Uterus (tissue), 3 donors: ENCODE measurements at regions not wholly inside any gene's neighbourhood (a gene's known extent, or its start where the extent isn't known, plus 50 kb on each side); places are given as distances from the start of the nearest gene placed in this dataset.
"Not testable (repeated sequence)": the region's sequence is repeated elsewhere in the genome, so short reads cannot be mapped to it uniquely, and the experiment has no call there.

Source experiments
- DNase-seq, 2 donors: peaks; one replicate each; pipeline ENCODE4 v3.0.0-alpha.2; 2019 to 2020
- H3K27ac ChIP-seq, 2 donors: fragments of 200-600 bp; sonication (generic); 1 replicate in 1 of 2; 2 replicates in 1 of 2; pipeline ENCODE4 v1.5.1; 2016 to 2018
- H3K27me3 ChIP-seq, 2 donors: fragments of 200-600 bp; sonication (generic); one replicate each; pipeline ENCODE4 v1.5.1; 2018 to 2019; ENCODE audit warnings: control low read depth in 1 of 2
- H3K36me3 ChIP-seq, 2 donors: fragments of 200-600 bp; sonication (generic); one replicate each; pipeline ENCODE4 v1.5.1; 2019; ENCODE audit warnings: control low read depth in 1 of 2
- H3K4me1 ChIP-seq, 2 donors: fragments of 200-600 bp; sonication (generic); one replicate each; pipeline ENCODE4 v1.5.1; 2018 to 2019; ENCODE audit warnings: control low read depth in 1 of 2
- H3K4me3 ChIP-seq, 2 donors: fragments of 200-600 bp; sonication (generic); 1 replicate in 1 of 2; 2 replicates in 1 of 2; pipeline ENCODE4 v1.5.1; 2018 to 2019; ENCODE audit warnings: mild to moderate bottlenecking in 1 of 2
- H3K9me3 ChIP-seq, 2 donors: fragments of 200-600 bp; sonication (generic); one replicate each; pipeline ENCODE4 v1.5.1; 2019; ENCODE audit warnings: control low read depth in 1 of 2
- POLR2A ChIP-seq, 2 donors: fragments of 450-650 bp; IDR thresholded peaks; one replicate each; pipeline ENCODE4 v1.6.1; 2016; ENCODE audit warnings: antibody characterized with exemption in 2 of 2, mild to moderate bottlenecking in 1 of 2, moderate library complexity in 1 of 2
- intact Hi-C: fragments of 100-400 bp; cut with DNase I; formaldehyde crosslinking; loops from one replicate; pipeline ENCODE4 v1.15.1; 2023; ENCODE audit warnings: low total_unique reads
- TF ChIP-seq, protein P1 (sequence below), 4 experiments: fragments of 200-600 bp in 2 of 4; fragments of 450-650 bp in 2 of 4; sonication (generic) in 2 of 4; IDR thresholded peaks; one replicate each; pipeline ENCODE4 v1.5.1; 2016 to 2019; ENCODE audit warnings: antibody characterized with exemption in 4 of 4, mild to moderate bottlenecking in 2 of 4, moderate library complexity in 1 of 4
- donor health status: DM: yes; HTN: yes; CAD: no.

DNA sequence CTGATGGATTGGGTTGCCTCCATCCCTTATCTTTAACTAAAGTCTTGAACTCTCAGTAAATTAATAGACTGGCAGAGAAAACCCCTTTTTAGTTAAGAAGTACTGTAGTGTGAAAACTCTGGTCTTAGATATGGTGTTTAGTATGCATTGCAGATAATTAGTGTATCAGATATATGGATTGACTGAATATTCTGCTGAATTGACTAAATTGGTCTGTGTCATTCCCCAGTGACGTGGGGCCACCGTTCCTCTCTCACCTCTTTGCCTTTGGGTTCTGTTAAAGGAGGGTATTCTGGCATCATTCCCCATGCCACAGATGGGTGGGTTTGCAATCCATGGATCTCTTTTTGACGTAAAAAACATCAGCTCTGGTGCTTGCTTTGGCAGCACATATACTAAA, 67.1 kb upstream of the XPO1 start:
- Histone ChIP-seq H3K36me3 (no peaks in the 10 kb centered on the region), H3K9me3 (no peaks in the 10 kb centered on the region), H3K27me3 (no peaks in the 10 kb centered on the region), H3K27ac (no peak overlapping the region), H3K4me1 (no peaks in the 10 kb centered on the region), H3K4me3 (no peak overlapping the region)
- intact Hi-C loops = no loop called here
- TF ChIP-seq, protein P1, sequence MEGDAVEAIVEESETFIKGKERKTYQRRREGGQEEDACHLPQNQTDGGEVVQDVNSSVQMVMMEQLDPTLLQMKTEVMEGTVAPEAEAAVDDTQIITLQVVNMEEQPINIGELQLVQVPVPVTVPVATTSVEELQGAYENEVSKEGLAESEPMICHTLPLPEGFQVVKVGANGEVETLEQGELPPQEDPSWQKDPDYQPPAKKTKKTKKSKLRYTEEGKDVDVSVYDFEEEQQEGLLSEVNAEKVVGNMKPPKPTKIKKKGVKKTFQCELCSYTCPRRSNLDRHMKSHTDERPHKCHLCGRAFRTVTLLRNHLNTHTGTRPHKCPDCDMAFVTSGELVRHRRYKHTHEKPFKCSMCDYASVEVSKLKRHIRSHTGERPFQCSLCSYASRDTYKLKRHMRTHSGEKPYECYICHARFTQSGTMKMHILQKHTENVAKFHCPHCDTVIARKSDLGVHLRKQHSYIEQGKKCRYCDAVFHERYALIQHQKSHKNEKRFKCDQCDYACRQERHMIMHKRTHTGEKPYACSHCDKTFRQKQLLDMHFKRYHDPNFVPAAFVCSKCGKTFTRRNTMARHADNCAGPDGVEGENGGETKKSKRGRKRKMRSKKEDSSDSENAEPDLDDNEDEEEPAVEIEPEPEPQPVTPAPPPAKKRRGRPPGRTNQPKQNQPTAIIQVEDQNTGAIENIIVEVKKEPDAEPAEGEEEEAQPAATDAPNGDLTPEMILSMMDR (IDR thresholded peaks at IDR 0.05) = no peak
- no peak for TF ChIP-seq POLR2A (IDR thresholded peaks at IDR 0.05)
- no peak for DNase-seq

GRCh38 chr2:61604433-61604832, 66.3 kb upstream of the XPO1 start:
- H3K36me3 ChIP-seq = no peaks in the 10 kb centered on the region
- no peak for DNase-seq
- intact Hi-C loops = no loop called here
- H3K27ac ChIP-seq = no peak overlapping the region
- no peaks in the 10 kb centered on the region for H3K4me1 ChIP-seq
- no peaks in the 10 kb centered on the region for H3K9me3 ChIP-seq
- TF ChIP-seq, protein P1 (IDR thresholded peaks at IDR 0.05) = no peak
- TF ChIP-seq POLR2A (IDR thresholded peaks at IDR 0.05) = no peak
- H3K27me3 ChIP-seq = no peaks in the 10 kb centered on the region
- H3K4me3 ChIP-seq = no peak overlapping the region

GRCh38 chr2:61598515-61599156, 60.5 kb upstream of the XPO1 start:
- DNase-seq, intact Hi-C loops, H3K27me3 ChIP-seq: not testable (repeated sequence)

GRCh38 chr2:61597300-61598289, 59.4 kb upstream of the XPO1 start:
- no peak overlapping the region for H3K27ac ChIP-seq
- no peaks in the 10 kb centered on the region for H3K36me3 ChIP-seq
- no peak overlapping the region for H3K4me3 ChIP-seq
- intact Hi-C loops = no loop called here
- TF ChIP-seq POLR2A (IDR thresholded peaks at IDR 0.05) = no peak
- TF ChIP-seq, protein P1 (IDR thresholded peaks at IDR 0.05) = no peak
- no peaks in the 10 kb centered on the region for H3K9me3 ChIP-seq
- DNase-seq = no peak
- no peaks in the 10 kb centered on the region for H3K27me3 ChIP-seq
- H3K4me1 ChIP-seq = no peaks in the 10 kb centered on the region

More at GRCh38 chr2:61598515-61599156, 60.5 kb upstream of the XPO1 start:
- H3K36me3 ChIP-seq, H3K4me3 ChIP-seq, H3K27ac ChIP-seq, H3K9me3 ChIP-seq, H3K4me1 ChIP-seq: not testable (repeated sequence)

DNA sequence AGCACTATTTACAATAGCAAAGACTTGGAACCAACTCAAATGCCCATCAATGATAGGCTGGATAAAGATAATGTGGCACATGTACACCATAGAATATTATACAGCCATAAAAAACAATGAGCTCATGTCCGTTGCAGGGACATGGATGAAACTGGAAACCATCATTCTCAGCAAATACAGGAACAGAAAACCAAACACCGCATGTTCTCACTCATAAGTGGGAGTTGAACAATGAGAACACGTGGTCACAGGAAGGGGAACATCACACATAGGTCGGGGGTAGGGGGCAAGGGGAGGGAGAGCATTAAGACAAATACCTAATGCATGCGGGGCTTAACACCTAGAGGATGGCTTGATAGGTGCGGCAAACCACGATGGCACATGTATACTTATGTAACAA, 56.0 kb upstream of the XPO1 start:
- DNase-seq, intact Hi-C loops, H3K27me3 ChIP-seq: not testable (repeated sequence)

GRCh38 chr2:61593648-61594047, 55.5 kb upstream of the XPO1 start:
- H3K4me1 ChIP-seq, H3K4me3 ChIP-seq, H3K27ac ChIP-seq, intact Hi-C loops, H3K36me3 ChIP-seq, DNase-seq, H3K9me3 ChIP-seq, H3K27me3 ChIP-seq: not testable (repeated sequence)

More for the DNA sequence above, 56.0 kb upstream of the XPO1 start:
- H3K9me3 ChIP-seq, H3K4me1 ChIP-seq, H3K36me3 ChIP-seq, H3K4me3 ChIP-seq, H3K27ac ChIP-seq: not testable (repeated sequence)
